ENCODE measurements at regions not wholly inside any gene's neighbourhood (a gene's known extent, or its start where the extent isn't known, plus 50 kb on each side); places are given as distances from the start of the nearest gene placed in this dataset.

- Mint-ChIP-seq H3K4me1 (peaks cover 4% of the 10 kb centered on the region), H3K36me3 (ENCODE audit: low read depth) (no peaks in the 10 kb centered on the region), H3K27ac (no peak overlapping the region), H3K4me3 (no peak overlapping the region), H3K9me3 (no peaks in the 10 kb centered on the region), H3K27me3 (peaks cover 27% of the 10 kb centered on the region)
- no peak for ATAC-seq (replicated peaks)
Observed at GRCh38 chr15:88391006-88391405, 76.2 kb downstream of the MRPL46 start.

DNA sequence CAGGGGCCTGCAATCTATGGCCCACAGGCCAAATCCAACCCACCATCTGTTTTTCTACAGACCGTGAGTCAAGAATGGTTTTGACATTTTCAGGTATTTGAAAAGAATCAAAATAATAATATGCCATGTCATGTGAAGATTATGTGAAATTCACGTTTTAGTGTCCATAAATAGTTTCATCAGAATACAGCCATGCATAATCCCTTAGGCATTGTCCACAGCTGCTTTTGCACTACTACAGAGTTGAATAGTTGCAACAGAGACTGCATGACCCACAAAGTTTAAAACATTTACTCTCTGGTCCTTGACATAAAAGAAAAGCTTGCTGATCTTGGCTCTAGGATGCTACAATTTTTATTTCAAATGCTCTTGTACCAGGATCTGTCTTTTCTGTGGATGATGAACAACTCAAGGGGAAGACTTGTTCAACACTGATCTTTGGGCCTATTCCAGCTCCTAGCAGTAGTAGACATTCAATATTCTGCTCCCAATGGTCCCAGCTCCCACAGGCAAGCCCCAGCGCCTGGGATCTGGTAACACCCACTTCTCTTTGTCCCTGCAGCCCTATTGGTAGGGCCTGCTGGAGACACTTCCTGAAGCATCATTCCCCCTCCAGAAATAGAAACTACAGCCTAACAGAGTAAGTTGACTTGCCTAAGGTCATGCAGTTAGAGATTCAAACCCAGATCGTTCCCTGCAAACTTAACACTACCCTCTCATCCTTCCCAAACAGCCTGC, 76.9 kb downstream of the MRPL46 start:
- H3K36me3 Mint-ChIP-seq (ENCODE audit: low read depth) = no peaks in the 10 kb centered on the region
- no peak overlapping the region for H3K4me3 Mint-ChIP-seq
- H3K4me1 Mint-ChIP-seq = peaks cover 5% of the 10 kb centered on the region
- no peak for ATAC-seq (replicated peaks)
- H3K9me3 Mint-ChIP-seq = no peaks in the 10 kb centered on the region
- no peak overlapping the region for H3K27ac Mint-ChIP-seq
- H3K27me3 Mint-ChIP-seq = peaks cover 23% of the 10 kb centered on the region

DNA sequence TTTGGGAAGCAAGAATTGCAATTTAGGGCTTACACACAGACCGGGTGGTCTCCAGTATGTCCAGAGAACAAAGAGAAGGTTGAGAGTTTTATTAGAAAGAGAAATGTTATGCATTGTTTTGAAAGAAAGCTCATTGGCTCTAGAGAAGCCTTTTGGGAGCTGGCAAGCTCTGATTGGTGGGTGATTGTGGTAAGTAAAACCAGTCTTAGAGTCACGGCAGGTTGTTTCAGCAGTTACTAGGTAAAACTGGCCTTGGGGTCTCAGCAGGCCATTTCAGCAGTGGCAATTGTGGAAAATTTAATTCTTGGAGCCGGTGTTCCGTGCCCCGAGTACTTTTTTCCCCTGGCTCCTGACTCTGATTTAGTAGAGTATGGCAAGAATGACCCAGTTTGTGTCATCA, 78.1 kb downstream of the MRPL46 start:
- ATAC-seq (replicated peaks) = no peak
- Mint-ChIP-seq H3K9me3 (no peaks in the 10 kb centered on the region), H3K4me3 (no peak overlapping the region), H3K27ac (no peak overlapping the region), H3K4me1 (peaks cover 8% of the 10 kb centered on the region), H3K36me3 (ENCODE audit: low read depth) (no peaks in the 10 kb centered on the region), H3K27me3 (peaks cover 24% of the 10 kb centered on the region)

DNA sequence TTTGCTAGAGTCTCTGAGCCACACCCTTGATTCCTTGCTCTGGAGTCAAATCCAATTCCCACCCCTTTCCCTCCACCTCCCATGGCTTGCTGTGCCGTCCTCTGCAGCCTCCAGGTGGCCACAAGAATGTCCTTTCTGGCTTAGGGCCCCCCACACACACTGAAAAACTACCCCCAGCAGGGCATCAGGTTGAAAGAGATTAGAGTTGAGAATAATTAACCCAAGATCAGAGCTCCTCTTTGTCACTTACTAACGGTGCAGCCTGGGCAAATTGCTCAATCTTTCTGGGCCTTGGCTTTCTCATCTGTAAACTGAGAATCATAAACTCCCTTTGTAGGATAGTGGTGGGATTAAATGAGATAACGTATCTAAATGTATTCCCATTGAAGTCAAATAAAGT, 78.5 kb downstream of the MRPL46 start:
- no peak overlapping the region for H3K4me3 Mint-ChIP-seq
- H3K9me3 Mint-ChIP-seq = no peaks in the 10 kb centered on the region
- no peak for ATAC-seq (replicated peaks)
- H3K4me1 Mint-ChIP-seq = peaks cover 8% of the 10 kb centered on the region
- H3K27me3 Mint-ChIP-seq = peaks cover 25% of the 10 kb centered on the region
- no peaks in the 10 kb centered on the region for H3K36me3 Mint-ChIP-seq (ENCODE audit: low read depth)
- no peak overlapping the region for H3K27ac Mint-ChIP-seq

- Mint-ChIP-seq H3K4me3 (no peak overlapping the region), H3K27me3 (peaks cover 31% of the 10 kb centered on the region)
Observed at GRCh38 chr15:88385078-88385700, 82.0 kb downstream of the MRPL46 start.

GRCh38 chr15:88383354-88383753, 83.8 kb downstream of the MRPL46 start:
- Mint-ChIP-seq H3K4me3 (no peak overlapping the region), H3K27me3 (peaks cover 24% of the 10 kb centered on the region), H3K9me3 (no peaks in the 10 kb centered on the region), H3K36me3 (ENCODE audit: low read depth) (no peaks in the 10 kb centered on the region), H3K4me1 (peaks cover 8% of the 10 kb centered on the region), H3K27ac (no peak overlapping the region)
- no peak for ATAC-seq (replicated peaks)

More at GRCh38 chr15:88385078-88385700, 82.0 kb downstream of the MRPL46 start:
- no peaks in the 10 kb centered on the region for H3K36me3 Mint-ChIP-seq (ENCODE audit: low read depth)
- peaks cover 8% of the 10 kb centered on the region for H3K4me1 Mint-ChIP-seq
- no peaks in the 10 kb centered on the region for H3K9me3 Mint-ChIP-seq
- peak overlapping the region; percentile 6 for H3K27ac Mint-ChIP-seq
- peak; percentile 94 for ATAC-seq (replicated peaks)

DNA sequence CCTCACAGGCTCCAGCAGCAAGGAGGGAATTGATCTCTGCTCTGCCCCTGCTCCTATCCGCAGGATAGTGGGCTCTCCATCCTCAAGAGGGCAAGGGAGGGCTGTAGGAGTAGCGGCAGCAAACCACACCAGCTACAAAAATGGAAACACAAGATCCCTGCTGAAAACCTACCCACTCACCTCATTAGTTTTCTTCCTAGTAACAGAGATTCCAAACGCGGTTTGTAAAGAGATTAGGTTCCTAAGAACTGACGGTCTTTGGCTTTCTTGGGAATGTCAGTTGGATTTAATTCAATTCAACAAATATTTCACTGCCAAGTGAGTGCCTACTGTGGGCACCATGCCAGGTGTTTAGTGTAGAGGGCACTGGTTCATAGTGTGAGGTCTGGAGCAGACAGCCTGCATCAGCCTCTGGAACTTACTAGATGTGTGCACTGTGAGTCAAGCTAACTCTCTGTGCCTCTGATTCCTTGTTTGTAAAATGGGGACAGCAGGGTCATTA, 84.7 kb downstream of the MRPL46 start:
- no peak for ATAC-seq (replicated peaks)
- no peak overlapping the region for H3K27ac Mint-ChIP-seq
- H3K36me3 Mint-ChIP-seq (ENCODE audit: low read depth) = no peaks in the 10 kb centered on the region
- peaks cover 8% of the 10 kb centered on the region for H3K4me1 Mint-ChIP-seq
- H3K4me3 Mint-ChIP-seq = no peak overlapping the region
- H3K9me3 Mint-ChIP-seq = no peaks in the 10 kb centered on the region
- peaks cover 25% of the 10 kb centered on the region for H3K27me3 Mint-ChIP-seq

- Mint-ChIP-seq H3K9me3 (no peaks in the 10 kb centered on the region), H3K4me1 (no peaks in the 10 kb centered on the region), H3K27me3 (peaks cover 30% of the 10 kb centered on the region), H3K4me3 (no peak overlapping the region), H3K36me3 (ENCODE audit: low read depth) (no peaks in the 10 kb centered on the region), H3K27ac (no peak overlapping the region)
- ATAC-seq (replicated peaks) = no peak
Observed at GRCh38 chr15:88378188-88378637, 89.0 kb downstream of the MRPL46 start.

- H3K36me3 Mint-ChIP-seq (ENCODE audit: low read depth) = no peaks in the 10 kb centered on the region
- H3K27ac Mint-ChIP-seq = no peak overlapping the region
- no peaks in the 10 kb centered on the region for H3K9me3 Mint-ChIP-seq
- H3K4me1 Mint-ChIP-seq = no peaks in the 10 kb centered on the region
- peaks cover 34% of the 10 kb centered on the region for H3K27me3 Mint-ChIP-seq
- H3K4me3 Mint-ChIP-seq = no peak overlapping the region
- ATAC-seq (replicated peaks) = no peak
Observed at GRCh38 chr15:88377509-88377908, 89.7 kb downstream of the MRPL46 start.

GRCh38 chr15:88376574-88377174, 90.5 kb downstream of the MRPL46 start:
- H3K27me3 Mint-ChIP-seq = peaks cover 34% of the 10 kb centered on the region
- H3K4me1 Mint-ChIP-seq = no peaks in the 10 kb centered on the region
- no peaks in the 10 kb centered on the region for H3K9me3 Mint-ChIP-seq
- no peak overlapping the region for H3K4me3 Mint-ChIP-seq
- H3K27ac Mint-ChIP-seq = no peak overlapping the region
- ATAC-seq (replicated peaks) = no peak
- no peaks in the 10 kb centered on the region for H3K36me3 Mint-ChIP-seq (ENCODE audit: low read depth)

GRCh38 chr15:88375234-88375927, 91.8 kb downstream of the MRPL46 start:
- Mint-ChIP-seq H3K9me3 (no peaks in the 10 kb centered on the region), H3K36me3 (ENCODE audit: low read depth) (no peaks in the 10 kb centered on the region), H3K27me3 (peaks cover 27% of the 10 kb centered on the region), H3K27ac (no peak overlapping the region), H3K4me3 (no peak overlapping the region), H3K4me1 (no peaks in the 10 kb centered on the region)
- peak; percentile 24 for ATAC-seq (replicated peaks)

GRCh38 chr15:88365124-88365523, 102.1 kb downstream of the MRPL46 start:
- H3K4me1 Mint-ChIP-seq = no peaks in the 10 kb centered on the region
- no peaks in the 10 kb centered on the region for H3K36me3 Mint-ChIP-seq (ENCODE audit: low read depth)
- H3K27me3 Mint-ChIP-seq = peaks cover 13% of the 10 kb centered on the region
- no peaks in the 10 kb centered on the region for H3K9me3 Mint-ChIP-seq
- H3K27ac Mint-ChIP-seq = no peak overlapping the region
- ATAC-seq (replicated peaks) = no peak
- no peak overlapping the region for H3K4me3 Mint-ChIP-seq

DNA sequence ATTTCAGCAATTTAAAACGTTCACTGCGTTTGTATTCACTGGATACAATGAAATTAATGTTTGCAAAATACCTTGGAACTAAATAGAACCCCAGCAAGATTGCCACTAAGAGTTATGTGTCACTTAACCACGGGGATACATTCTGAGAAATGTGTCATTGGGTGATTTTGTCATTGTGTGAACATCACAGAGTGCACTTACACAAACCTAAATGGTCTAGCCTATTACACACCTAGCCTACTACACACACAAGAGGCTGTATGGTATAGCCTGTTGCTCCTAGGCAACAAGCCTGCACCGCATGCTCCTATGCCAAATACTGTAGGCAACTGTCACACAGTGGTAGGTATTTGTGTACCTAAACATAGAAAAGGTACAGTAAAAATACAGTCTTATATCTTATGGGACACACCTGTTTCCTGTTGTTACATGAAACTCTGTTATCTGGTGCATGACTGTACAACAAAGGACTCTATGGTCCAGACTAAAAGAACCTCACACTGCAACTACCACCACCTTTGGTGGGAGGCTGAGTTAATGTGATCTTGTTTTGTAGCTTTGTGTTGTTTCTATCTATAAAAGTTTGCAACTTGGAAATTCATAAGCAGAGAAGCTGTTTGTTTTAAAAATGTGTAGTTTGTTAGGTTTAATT, 92.2 kb upstream of the NTRK3 start:
- peak; percentile 37 for ATAC-seq (replicated peaks)
- H3K4me3 Mint-ChIP-seq = no peak overlapping the region
- H3K36me3 Mint-ChIP-seq (ENCODE audit: low read depth) = no peaks in the 10 kb centered on the region
- H3K9me3 Mint-ChIP-seq = peaks cover 14% of the 10 kb centered on the region
- no peaks in the 10 kb centered on the region for H3K4me1 Mint-ChIP-seq
- H3K27me3 Mint-ChIP-seq = peaks cover 36% of the 10 kb centered on the region
- no peak overlapping the region for H3K27ac Mint-ChIP-seq

- H3K36me3 Mint-ChIP-seq (ENCODE audit: low read depth) = no peaks in the 10 kb centered on the region
- H3K4me3 Mint-ChIP-seq = no peak overlapping the region
- ATAC-seq (replicated peaks) = no peak
- no peaks in the 10 kb centered on the region for H3K9me3 Mint-ChIP-seq
- H3K4me1 Mint-ChIP-seq = no peaks in the 10 kb centered on the region
- H3K27me3 Mint-ChIP-seq = peaks cover 48% of the 10 kb centered on the region
- no peak overlapping the region for H3K27ac Mint-ChIP-seq
Observed at GRCh38 chr15:88345962-88346361, 89.4 kb upstream of the NTRK3 start.

Measured in activated T-helper 17 cell treated with anti-CD3 and anti-CD28 coated beads, Interleukin-2, amount 50 U/mL, for 72 hours (primary cell).